Urinary bladder (tissue), 3 donors: ENCODE measurements at regions not wholly inside any gene's neighbourhood (a gene's known extent, or its start where the extent isn't known, plus 50 kb on each side); places are given as distances from the start of the nearest gene placed in this dataset.

Experiments
- DNase-seq: peaks from one replicate; pipeline ENCODE4 v3.0.0-alpha.2; 2015; ENCODE audit errors: extremely low spot score
- H3K27ac ChIP-seq: one replicate; pipeline ENCODE4 v1.5.1; 2013; ENCODE audit warnings: low read depth, mild to moderate bottlenecking, moderate library complexity
- H3K36me3 ChIP-seq: one replicate; pipeline ENCODE4 v1.6.1; 2013; ENCODE audit warnings: mild to moderate bottlenecking, moderate library complexity; ENCODE audit not compliant: insufficient read depth
- H3K4me1 ChIP-seq: one replicate; pipeline ENCODE4 v1.6.1; 2013; ENCODE audit warnings: mild to moderate bottlenecking, moderate library complexity; ENCODE audit not compliant: insufficient read depth
- H3K4me3 ChIP-seq: one replicate; pipeline ENCODE4 v1.5.1; 2013; ENCODE audit warnings: low read depth, low read length
- WGBS: extraction: QIAGEN DNeasy Blood & Tissue Kit; methylation state at CpG from one replicate; pipeline ENCODE4 v1.1.7; 2013; 5-methylcytosine and 5-hydroxymethylcytosine counted together
- donor health status: healthy with polysubstance abuse.
- donor health status: healthy.

GRCh38 chr11:92770981-92771380, 198.5 kb upstream of the MTNR1B start:
- 78% methylated on average over 9 of the region's 9 CpGs for WGBS
- Histone ChIP-seq H3K4me3 (no peak overlapping the region), H3K36me3 (no peaks in the 10 kb centered on the region), H3K4me1 (no peaks in the 10 kb centered on the region), H3K27ac (no peak overlapping the region)
- no peak for DNase-seq

- 81% methylated on average over 3 of the region's 3 CpGs for WGBS
- H3K36me3 ChIP-seq, result no peaks in the 10 kb centered on the region
- H3K4me3 ChIP-seq, result no peak overlapping the region
- no peak for DNase-seq
- H3K4me1 ChIP-seq, result no peaks in the 10 kb centered on the region
- H3K27ac ChIP-seq, result no peak overlapping the region
Measured at GRCh38 chr11:92771701-92772100, 197.8 kb upstream of the MTNR1B start.

DNA sequence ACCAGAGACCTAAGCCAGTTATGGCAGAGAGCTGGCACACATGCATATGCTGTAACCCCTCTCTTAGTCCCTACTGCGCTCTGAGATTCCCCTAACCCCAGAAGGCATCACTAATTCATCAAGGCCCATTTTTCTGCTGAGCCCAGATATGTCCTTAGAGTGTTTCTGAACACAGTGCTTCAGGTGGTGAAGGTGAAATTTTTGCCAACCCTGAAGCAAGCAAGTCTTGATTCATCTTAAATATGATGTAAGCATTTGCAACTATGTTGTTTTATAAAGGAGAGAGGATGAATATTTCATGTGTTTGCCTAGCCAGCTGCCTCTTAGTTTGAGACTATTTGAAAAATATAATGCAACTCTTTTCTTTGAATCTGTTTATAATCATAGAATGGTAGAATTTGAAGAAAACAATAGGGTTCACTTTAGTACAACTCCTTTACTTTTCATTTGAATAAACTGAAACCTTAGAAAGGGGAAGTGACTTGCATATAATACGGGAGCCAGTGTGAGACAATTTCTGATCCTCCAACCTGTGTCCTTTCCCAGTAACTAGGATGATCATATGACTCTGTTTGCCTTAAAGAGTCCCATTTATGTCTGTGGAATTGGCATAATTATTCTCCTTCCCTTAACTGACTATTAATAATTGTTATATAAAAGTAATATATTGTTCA, 194.3 kb upstream of the MTNR1B start:
- no peaks in the 10 kb centered on the region for H3K36me3 ChIP-seq
- 91% methylated on average over 2 of the region's 2 CpGs for WGBS
- DNase-seq, result no peak
- no peak overlapping the region for H3K4me3 ChIP-seq
- H3K27ac ChIP-seq, result no peak overlapping the region
- no peaks in the 10 kb centered on the region for H3K4me1 ChIP-seq

GRCh38 chr11:92776676-92777075, 192.8 kb upstream of the MTNR1B start:
- DNase-seq, result no peak
- no peak overlapping the region for H3K4me3 ChIP-seq
- WGBS, result 53% methylated on average over 2 of the region's 2 CpGs
- no peaks in the 10 kb centered on the region for H3K36me3 ChIP-seq
- H3K4me1 ChIP-seq, result no peaks in the 10 kb centered on the region
- no peak overlapping the region for H3K27ac ChIP-seq

DNA sequence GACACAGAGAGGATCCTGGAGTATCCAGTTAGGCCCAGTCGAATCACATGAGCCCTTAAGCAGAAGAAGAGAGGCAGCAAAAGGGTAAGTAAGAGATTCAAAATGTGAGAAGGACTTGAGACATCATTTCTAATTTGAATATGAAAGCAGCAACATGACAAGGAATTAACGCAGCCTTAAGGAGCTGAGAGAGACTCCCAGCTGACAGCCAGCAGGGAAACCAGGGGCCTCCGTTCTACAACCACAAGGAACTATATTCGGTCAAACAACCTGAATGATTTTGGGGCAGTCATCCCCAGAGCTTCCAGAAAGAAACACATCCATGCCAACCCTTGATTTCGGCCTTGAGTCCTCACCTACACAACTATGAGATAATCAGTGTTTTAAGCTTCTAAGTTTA, 189.7 kb upstream of the MTNR1B start:
- H3K27ac ChIP-seq, result no peak overlapping the region
- WGBS, result 97% methylated on average over 5 of the region's 5 CpGs
- H3K4me1 ChIP-seq, result no peaks in the 10 kb centered on the region
- no peak overlapping the region for H3K4me3 ChIP-seq
- no peak for DNase-seq
- H3K36me3 ChIP-seq, result no peaks in the 10 kb centered on the region

DNA sequence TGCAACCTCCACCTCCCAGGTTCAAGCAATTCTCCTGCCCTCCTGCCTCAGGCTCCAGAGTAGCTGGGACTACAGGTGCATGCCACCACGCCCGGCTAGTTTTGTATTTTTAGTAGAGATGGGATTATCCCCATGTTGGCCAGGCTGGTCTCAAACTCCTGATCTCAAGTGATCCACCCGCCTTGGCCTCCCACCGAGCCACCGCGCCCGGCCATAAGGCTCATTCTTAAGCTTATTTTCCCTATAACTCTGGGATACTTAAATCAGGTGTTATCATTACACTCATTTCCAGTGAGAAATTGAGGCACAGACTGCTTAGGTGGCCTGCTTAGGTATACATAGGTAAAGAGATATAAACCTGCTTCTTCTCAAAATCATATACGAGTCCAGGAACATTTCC, 188.3 kb upstream of the MTNR1B start:
- H3K27ac ChIP-seq, result no peak overlapping the region
- 97% methylated on average over 8 of the region's 8 CpGs for WGBS
- H3K36me3 ChIP-seq, result no peaks in the 10 kb centered on the region
- no peak overlapping the region for H3K4me3 ChIP-seq
- DNase-seq, result no peak
- no peaks in the 10 kb centered on the region for H3K4me1 ChIP-seq

- no peak overlapping the region for H3K27ac ChIP-seq
- H3K36me3 ChIP-seq, result no peaks in the 10 kb centered on the region
- H3K4me1 ChIP-seq, result no peaks in the 10 kb centered on the region
- 92% methylated on average over 5 of the region's 5 CpGs for WGBS
- DNase-seq, result no peak
- no peak overlapping the region for H3K4me3 ChIP-seq
Measured at GRCh38 chr11:92782806-92783205, 186.6 kb upstream of the MTNR1B start.

- 54% methylated on average over 6 of the region's 6 CpGs for WGBS
- H3K36me3 ChIP-seq, result no peaks in the 10 kb centered on the region
- no peaks in the 10 kb centered on the region for H3K4me1 ChIP-seq
- no peak overlapping the region for H3K27ac ChIP-seq
- DNase-seq, result no peak
- H3K4me3 ChIP-seq, result no peak overlapping the region
Measured at GRCh38 chr11:92784331-92784730, 185.1 kb upstream of the MTNR1B start.

DNA sequence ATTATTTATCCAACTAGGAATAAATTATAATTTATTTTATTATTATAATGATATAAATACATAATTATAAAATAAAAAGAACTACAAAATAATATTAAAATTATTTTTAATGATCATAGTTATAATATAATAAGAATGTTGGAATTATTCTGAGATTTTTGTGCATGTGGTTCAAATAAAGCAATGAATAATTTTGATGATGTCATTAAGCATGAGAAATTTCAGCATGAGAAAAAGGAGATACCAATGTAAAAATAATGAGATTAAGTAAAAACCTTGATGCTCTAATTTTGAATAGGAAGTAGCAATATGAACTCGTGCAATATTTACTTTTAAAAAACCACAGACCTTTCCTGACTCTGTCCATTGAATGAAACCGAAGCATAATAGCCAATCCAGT, 181.8 kb upstream of the MTNR1B start:
- 75% methylated on average over 2 of the region's 2 CpGs for WGBS
- DNase-seq, result no peak
- H3K4me3 ChIP-seq, result no peak overlapping the region
- H3K27ac ChIP-seq, result no peak overlapping the region
- H3K4me1 ChIP-seq, result no peaks in the 10 kb centered on the region
- no peaks in the 10 kb centered on the region for H3K36me3 ChIP-seq

DNA sequence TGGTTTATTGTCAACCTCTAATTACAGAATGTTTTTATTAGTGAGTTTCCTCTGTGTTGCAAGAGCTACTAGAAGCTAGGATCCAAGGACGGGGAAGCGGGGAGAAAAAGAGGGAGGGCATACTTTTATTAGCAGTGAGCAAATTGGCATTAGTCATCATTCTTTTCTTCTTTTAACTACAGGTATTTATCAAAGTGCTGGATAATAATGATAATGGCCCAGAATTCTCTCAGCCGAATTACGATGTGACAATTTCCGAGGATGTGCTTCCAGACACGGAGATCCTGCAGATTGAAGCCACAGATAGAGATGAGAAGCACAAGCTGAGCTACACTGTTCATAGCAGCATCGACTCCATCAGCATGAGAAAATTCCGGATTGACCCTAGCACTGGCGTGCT, 179.7 kb upstream of the MTNR1B start:
- 82% methylated on average over 9 of the region's 9 CpGs for WGBS
- DNase-seq, result no peak
- no peak overlapping the region for H3K4me3 ChIP-seq

DNA sequence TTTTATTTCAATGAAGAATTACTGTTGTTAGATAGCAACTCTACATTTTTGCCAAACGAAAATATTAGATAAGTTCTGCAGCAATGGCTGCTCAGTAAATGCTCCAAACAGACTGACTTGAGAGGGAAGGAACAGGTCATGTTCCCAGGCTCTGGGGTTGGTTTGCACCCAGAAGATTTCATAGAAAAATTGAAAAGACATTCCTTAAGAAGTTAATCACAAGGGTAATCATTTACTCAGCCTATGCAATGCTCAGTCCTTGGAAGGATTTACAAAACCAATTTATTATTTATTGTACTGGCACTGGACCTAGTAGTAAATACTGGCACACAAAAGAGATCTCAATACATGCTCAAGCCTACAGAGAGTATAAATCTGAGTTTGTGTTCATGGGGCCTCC, 179.1 kb upstream of the MTNR1B start:
- H3K4me3 ChIP-seq, result no peak overlapping the region
- WGBS, result 66% methylated on average over 1 of the region's 1 CpG
- no peaks in the 10 kb centered on the region for H3K36me3 ChIP-seq
- H3K4me1 ChIP-seq, result no peaks in the 10 kb centered on the region
- no peak overlapping the region for H3K27ac ChIP-seq
- DNase-seq, result no peak

More for the DNA sequence above, 179.7 kb upstream of the MTNR1B start:
- no peaks in the 10 kb centered on the region for H3K36me3 ChIP-seq
- H3K27ac ChIP-seq, result no peak overlapping the region
- no peaks in the 10 kb centered on the region for H3K4me1 ChIP-seq

DNA sequence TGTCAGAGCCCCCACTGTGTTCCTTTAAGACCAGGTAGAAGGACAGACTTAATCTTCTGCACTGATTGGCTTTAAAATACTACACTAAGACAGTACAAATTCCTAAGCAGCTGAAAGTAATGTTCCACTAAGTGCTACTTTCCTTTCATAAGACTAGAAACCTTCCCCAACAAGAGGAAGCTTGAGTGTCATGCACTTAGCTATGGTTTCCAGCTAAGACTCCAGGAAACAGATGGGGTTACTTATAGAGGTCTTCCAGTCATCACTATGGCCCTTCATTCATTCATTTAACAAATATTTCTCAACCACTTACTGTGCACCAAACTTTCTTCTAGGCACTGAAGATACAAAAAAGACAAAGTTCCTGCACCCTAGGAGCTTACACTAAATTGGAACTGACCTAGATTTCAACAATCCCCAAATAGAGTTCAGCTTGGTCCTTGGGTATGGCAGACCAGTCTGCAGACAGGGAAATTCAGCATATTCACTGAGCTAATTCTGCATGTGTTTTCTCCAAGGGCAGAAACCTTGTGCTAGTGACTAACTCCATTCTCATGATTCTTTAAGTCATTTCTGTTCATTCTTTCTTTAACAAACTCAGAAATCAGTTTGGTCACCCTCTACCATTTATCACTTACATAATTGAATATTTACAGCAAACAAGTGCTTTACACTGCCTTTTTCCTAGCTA, 178.4 kb upstream of the MTNR1B start:
- no peak for DNase-seq
- Histone ChIP-seq H3K36me3 (no peaks in the 10 kb centered on the region), H3K27ac (no peak overlapping the region), H3K4me3 (no peak overlapping the region), H3K4me1 (no peaks in the 10 kb centered on the region)

GRCh38 chr11:92791886-92792285, 177.6 kb upstream of the MTNR1B start:
- Histone ChIP-seq H3K36me3 (no peaks in the 10 kb centered on the region), H3K4me1 (no peaks in the 10 kb centered on the region), H3K4me3 (no peak overlapping the region), H3K27ac (no peak overlapping the region)
- DNase-seq, result no peak
- WGBS, result 95% methylated on average over 3 of the region's 3 CpGs

DNA sequence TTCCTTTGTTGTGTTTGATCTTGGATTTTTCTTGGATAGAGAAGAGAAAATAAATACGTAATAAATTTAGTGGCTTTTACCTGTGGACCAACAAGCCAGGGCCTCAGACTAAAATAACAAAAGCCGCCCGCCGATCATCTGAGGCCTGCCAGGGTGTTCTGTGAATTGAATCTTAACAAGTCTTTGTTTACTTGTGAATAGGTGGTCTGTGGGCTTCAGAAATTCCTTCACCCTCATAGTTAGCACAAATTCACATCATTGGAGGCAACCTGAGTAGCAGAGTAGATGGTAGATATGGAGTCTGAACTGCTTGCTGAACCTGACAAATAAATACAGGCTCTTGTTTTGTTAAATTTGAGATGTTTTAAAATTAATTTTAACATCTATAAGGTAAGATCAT, 176.3 kb upstream of the MTNR1B start:
- no peak overlapping the region for H3K4me3 ChIP-seq
- no peak for DNase-seq
- 91% methylated on average over 4 of the region's 4 CpGs for WGBS
- H3K4me1 ChIP-seq, result no peaks in the 10 kb centered on the region
- H3K36me3 ChIP-seq, result no peaks in the 10 kb centered on the region
- H3K27ac ChIP-seq, result no peak overlapping the region
